SK-N-MC (cell line): ENCODE measurements at regions not wholly inside any gene's neighbourhood (a gene's known extent, or its start where the extent isn't known, plus 50 kb on each side); places are given as distances from the start of the nearest gene placed in this dataset.

Experiments
- DNase-seq: peaks from one replicate; pipeline ENCODE4 v3.0.0-alpha.2; 2011; ENCODE audit warnings: low read depth, low spot score
- H3K27ac ChIP-seq: fragments of 200-600 bp; sonication (generic); 2 replicates; pipeline ENCODE4 v1.5.1; 2016; ENCODE audit warnings: mixed run types
- H3K36me3 ChIP-seq: fragments of 200-600 bp; sonication (generic); 2 replicates; pipeline ENCODE4 v1.6.1; 2017; ENCODE audit warnings: antibody characterized with exemption, low read length, mixed read lengths; ENCODE audit not compliant: insufficient read depth
- H3K4me3 ChIP-seq: fragments of 200-600 bp; sonication (generic); 2 replicates; pipeline ENCODE4 v1.5.1; 2016
- H3K9ac ChIP-seq: fragments of 200-600 bp; sonication (generic); 2 replicates; pipeline ENCODE4 v1.8.0; 2017; ENCODE audit warnings: mixed run types, mixed read lengths; ENCODE audit not compliant: insufficient read length
- H3K9me3 ChIP-seq: fragments of 200-600 bp; sonication (generic); 2 replicates; pipeline ENCODE4 v1.6.1; 2017; ENCODE audit warnings: low read depth, mild to moderate bottlenecking, antibody characterized with exemption, low read length, moderate library complexity, mixed read lengths
- EZH2 ChIP-seq: fragments of 200-600 bp; sonication (generic); IDR thresholded peaks from one replicate; pipeline ENCODE4 v1.6.1; 2017; ENCODE audit warnings: antibody characterized with exemption
- FOXP2 ChIP-seq: optimal IDR thresholded peaks from 2 replicates; pipeline ENCODE3; 2011; ENCODE audit warnings: mild to moderate bottlenecking, moderate library complexity; ENCODE audit not compliant: insufficient read depth; ENCODE audit errors: extremely low read length, control extremely low read depth
- POLR2AphosphoS5 ChIP-seq: IDR thresholded peaks from 2 replicates; pipeline ENCODE4 v1.6.1; 2012; ENCODE audit warnings: mild to moderate bottlenecking, low read depth, low read length, borderline replicate concordance

GRCh38 chr6:16928387-16928786 lies 167.1 kb upstream of the ATXN1 start:
- no peak for DNase-seq
- no peak overlapping the region for H3K4me3 ChIP-seq
- H3K36me3 ChIP-seq = peaks cover 3% of the 10 kb centered on the region; the same call in 1 of the 2 replicates
- TF ChIP-seq POLR2AphosphoS5 (no peak), FOXP2 (no peak), EZH2 (no peak)
- H3K9me3 ChIP-seq = no peaks in the 10 kb centered on the region; the same call in 1 of the 2 replicates
- H3K27ac ChIP-seq = peak overlapping the region; percentile 99
- no peak overlapping the region for H3K9ac ChIP-seq

DNA sequence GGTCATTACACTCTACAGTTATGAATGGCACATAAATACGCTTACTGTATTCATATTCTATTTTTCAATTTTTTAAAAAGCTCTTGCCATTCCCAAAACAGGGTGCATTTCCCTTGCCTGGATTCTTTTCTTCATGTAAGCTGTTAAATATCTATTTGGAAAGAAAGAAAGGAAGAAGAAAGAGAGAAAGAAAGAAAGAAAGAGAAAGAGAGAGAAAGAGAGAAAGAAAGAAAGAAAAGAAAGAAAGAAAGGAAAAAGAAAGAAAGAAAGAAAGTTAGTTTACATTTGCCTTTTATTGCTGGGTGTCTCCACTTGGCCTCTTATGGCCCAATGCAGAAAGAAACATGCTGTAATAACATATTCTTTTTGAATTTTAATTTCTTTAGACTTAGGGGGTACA lies 165.9 kb upstream of the ATXN1 start:
- no peak overlapping the region for H3K4me3 ChIP-seq
- no peak overlapping the region for H3K9ac ChIP-seq
- H3K9me3 ChIP-seq = no peaks in the 10 kb centered on the region; the same call in 1 of the 2 replicates
- DNase-seq = no peak
- TF ChIP-seq POLR2AphosphoS5 (no peak), EZH2 (no peak), FOXP2 (no peak)
- no peak overlapping the region for H3K27ac ChIP-seq
- H3K36me3 ChIP-seq = peaks cover 3% of the 10 kb centered on the region; the same call in 1 of the 2 replicates

DNA sequence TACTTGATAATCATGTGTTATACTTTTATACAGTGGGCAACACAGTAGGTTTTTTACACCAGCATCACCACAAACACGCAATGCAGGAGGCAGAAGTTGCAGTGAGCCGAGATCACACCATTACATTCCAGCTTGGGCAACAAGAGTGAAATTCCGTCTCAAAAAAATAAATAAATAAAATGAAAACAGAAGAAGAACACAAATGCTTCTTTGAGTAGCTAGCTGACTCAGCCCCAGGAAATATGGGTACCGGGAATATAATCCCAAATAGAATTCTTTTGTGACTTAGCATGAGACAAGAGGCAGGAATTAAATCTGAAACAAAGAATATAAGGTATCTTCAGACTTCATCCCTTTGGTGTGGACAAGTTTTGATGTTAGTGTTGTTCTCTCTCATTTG lies 164.2 kb upstream of the ATXN1 start:
- Histone ChIP-seq H3K4me3 (no peak overlapping the region), H3K27ac (no peak overlapping the region)

GRCh38 chr6:16922282-16922681 lies 161.0 kb upstream of the ATXN1 start:
- Histone ChIP-seq H3K27ac (no peak overlapping the region), H3K9ac (no peak overlapping the region), H3K9me3 (no peaks in the 10 kb centered on the region), H3K4me3 (no peak overlapping the region), H3K36me3 (no peaks in the 10 kb centered on the region)
- TF ChIP-seq FOXP2 (no peak), POLR2AphosphoS5 (no peak), EZH2 (no peak)
- DNase-seq = no peak

More for the DNA sequence above, 164.2 kb upstream of the ATXN1 start:
- TF ChIP-seq FOXP2 (no peak), POLR2AphosphoS5 (no peak), EZH2 (no peak)
- Histone ChIP-seq H3K9ac (no peak overlapping the region), H3K36me3 (no peaks in the 10 kb centered on the region), H3K9me3 (no peaks in the 10 kb centered on the region)
- DNase-seq = no peak

GRCh38 chr6:16921399-16922110 lies 160.3 kb upstream of the ATXN1 start:
- no peaks in the 10 kb centered on the region for H3K9me3 ChIP-seq
- TF ChIP-seq FOXP2 = no peak
- TF ChIP-seq EZH2 = no peak
- TF ChIP-seq POLR2AphosphoS5 = no peak
- H3K36me3 ChIP-seq = no peaks in the 10 kb centered on the region
- H3K27ac ChIP-seq = no peak overlapping the region
- H3K4me3 ChIP-seq = no peak overlapping the region
- no peak for DNase-seq
- no peak overlapping the region for H3K9ac ChIP-seq

- Histone ChIP-seq H3K9me3 (peaks cover 4% of the 10 kb centered on the region; the same call in 1 of the 2 replicates), H3K36me3 (no peaks in the 10 kb centered on the region), H3K9ac (no peak overlapping the region), H3K4me3 (no peak overlapping the region), H3K27ac (no peak overlapping the region)
- no peak for DNase-seq
- no peak for TF ChIP-seq POLR2AphosphoS5
- TF ChIP-seq FOXP2 = no peak
- no peak for TF ChIP-seq EZH2
Observed at GRCh38 chr6:16918586-16918985, 157.3 kb upstream of the ATXN1 start.

DNA sequence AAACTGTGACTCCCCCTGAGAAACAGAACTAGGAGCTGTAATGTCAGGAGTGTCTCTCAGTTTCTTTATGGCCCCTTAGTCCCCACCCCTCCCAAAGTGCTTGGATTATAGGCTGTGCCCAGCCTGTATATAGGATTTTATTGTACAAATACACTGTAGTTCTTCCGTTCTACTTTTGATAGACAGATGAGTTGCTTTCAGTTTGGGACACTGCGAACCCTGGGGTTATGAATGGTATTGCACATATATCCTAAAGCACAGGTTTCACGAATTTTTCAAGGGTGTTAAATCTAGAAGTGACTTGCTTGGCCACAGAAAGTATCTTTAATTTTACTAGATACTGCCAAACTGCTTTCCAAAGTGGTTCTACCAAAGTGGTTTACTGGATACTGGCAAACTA lies 152.9 kb upstream of the ATXN1 start:
- Histone ChIP-seq H3K9me3 (peaks cover 4% of the 10 kb centered on the region; the same call in 1 of the 2 replicates), H3K27ac (no peak overlapping the region), H3K36me3 (no peaks in the 10 kb centered on the region), H3K4me3 (no peak overlapping the region), H3K9ac (no peak overlapping the region)
- TF ChIP-seq FOXP2 = no peak
- TF ChIP-seq POLR2AphosphoS5 = no peak
- TF ChIP-seq EZH2 = no peak
- DNase-seq = no peak

DNA sequence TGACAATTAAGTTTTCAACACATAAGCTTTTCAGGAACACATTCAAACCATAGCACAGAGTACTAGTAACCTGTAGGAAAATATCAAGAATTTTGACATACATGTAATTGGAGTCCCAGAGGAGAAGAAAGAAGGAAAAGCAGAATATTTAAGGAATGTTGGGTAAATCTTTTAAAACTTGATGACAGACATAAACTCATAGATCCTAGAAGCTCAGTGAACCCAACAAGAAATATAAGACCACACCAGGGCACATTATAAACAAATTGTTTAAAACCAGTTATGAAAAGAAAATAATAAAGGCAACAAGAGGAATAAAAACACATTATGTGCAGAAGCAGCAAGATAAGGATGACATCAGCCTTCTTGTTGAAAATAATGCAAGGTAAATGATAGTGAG lies 151.5 kb upstream of the ATXN1 start:
- no peak overlapping the region for H3K9ac ChIP-seq
- no peak overlapping the region for H3K4me3 ChIP-seq
- no peak for DNase-seq
- H3K27ac ChIP-seq = no peak overlapping the region
- H3K9me3 ChIP-seq = peaks cover 4% of the 10 kb centered on the region; the same call in 1 of the 2 replicates
- no peaks in the 10 kb centered on the region for H3K36me3 ChIP-seq
- TF ChIP-seq POLR2AphosphoS5 = no peak

DNA sequence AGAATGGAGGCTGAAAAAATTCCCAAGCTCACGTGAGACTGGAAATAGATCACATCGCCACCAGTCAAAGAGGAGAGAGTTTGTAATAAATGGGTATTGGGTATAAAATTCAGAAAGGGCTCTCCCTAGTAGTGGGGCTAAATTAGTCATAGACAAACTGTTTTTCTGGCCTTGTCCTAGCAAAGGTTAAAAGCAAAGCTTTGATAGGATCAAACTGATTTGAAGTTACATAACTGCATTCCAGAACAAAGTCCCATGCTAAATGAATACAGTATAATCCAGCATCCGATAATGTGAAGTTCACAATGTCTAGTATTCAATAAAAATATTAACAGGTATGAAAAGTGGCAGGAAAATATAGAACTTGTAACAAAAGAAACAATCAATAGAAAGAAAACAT lies 149.8 kb upstream of the ATXN1 start:
- DNase-seq = no peak
- TF ChIP-seq FOXP2 = no peak
- TF ChIP-seq POLR2AphosphoS5 = no peak
- H3K4me3 ChIP-seq = no peak overlapping the region
- no peaks in the 10 kb centered on the region for H3K36me3 ChIP-seq
- H3K27ac ChIP-seq = no peak overlapping the region
- H3K9ac ChIP-seq = no peak overlapping the region
- H3K9me3 ChIP-seq = peaks cover 4% of the 10 kb centered on the region; the same call in 1 of the 2 replicates
